Adrenal gland (tissue), 5 donors: ENCODE measurements at regions not wholly inside any gene's neighbourhood (a gene's known extent, or its start where the extent isn't known, plus 50 kb on each side); places are given as distances from the start of the nearest gene placed in this dataset.

Source experiments
- POLR2A ChIP-seq, 2 donors: fragments of 450-650 bp; IDR thresholded peaks; one replicate each; pipeline ENCODE4 v1.6.1; 2017; ENCODE audit warnings: antibody characterized with exemption in 2 of 2, mild to moderate bottlenecking in 2 of 2, moderate library complexity in 1 of 2
- TF ChIP-seq, protein P1 (sequence below), 6 experiments: fragments of 450-650 bp in 4 of 6; fragments of 200-600 bp in 2 of 6; sonication (generic) in 1 of 6; IDR thresholded peaks; 1 replicate in 5 of 6; 2 replicates in 1 of 6; pipeline versions ENCODE4 v1.5.1 to v1.8.0; 2016 to 2021; ENCODE audit warnings: antibody characterized with exemption in 6 of 6, mild to moderate bottlenecking in 2 of 6, moderate library complexity in 1 of 6
- donor health status: DM: no; HTN: no; CAD: no.

GRCh38 chr16:86968866-86969265, 348.3 kb downstream of the C16orf95 start:
- TF ChIP-seq, protein P1, sequence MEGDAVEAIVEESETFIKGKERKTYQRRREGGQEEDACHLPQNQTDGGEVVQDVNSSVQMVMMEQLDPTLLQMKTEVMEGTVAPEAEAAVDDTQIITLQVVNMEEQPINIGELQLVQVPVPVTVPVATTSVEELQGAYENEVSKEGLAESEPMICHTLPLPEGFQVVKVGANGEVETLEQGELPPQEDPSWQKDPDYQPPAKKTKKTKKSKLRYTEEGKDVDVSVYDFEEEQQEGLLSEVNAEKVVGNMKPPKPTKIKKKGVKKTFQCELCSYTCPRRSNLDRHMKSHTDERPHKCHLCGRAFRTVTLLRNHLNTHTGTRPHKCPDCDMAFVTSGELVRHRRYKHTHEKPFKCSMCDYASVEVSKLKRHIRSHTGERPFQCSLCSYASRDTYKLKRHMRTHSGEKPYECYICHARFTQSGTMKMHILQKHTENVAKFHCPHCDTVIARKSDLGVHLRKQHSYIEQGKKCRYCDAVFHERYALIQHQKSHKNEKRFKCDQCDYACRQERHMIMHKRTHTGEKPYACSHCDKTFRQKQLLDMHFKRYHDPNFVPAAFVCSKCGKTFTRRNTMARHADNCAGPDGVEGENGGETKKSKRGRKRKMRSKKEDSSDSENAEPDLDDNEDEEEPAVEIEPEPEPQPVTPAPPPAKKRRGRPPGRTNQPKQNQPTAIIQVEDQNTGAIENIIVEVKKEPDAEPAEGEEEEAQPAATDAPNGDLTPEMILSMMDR (IDR thresholded peaks at IDR 0.05): no peak
- no peak for TF ChIP-seq POLR2A (IDR thresholded peaks at IDR 0.05)
